ENCODE measurements at regions not wholly inside any gene's neighbourhood (a gene's known extent, or its start where the extent isn't known, plus 50 kb on each side); places are given as distances from the start of the nearest gene placed in this dataset.

- Histone ChIP-seq H3K9me3 (ENCODE audit: insufficient read depth, low read depth, low read length) (no peaks in the 10 kb centered on the region), H3K4me2 (ENCODE audit: low read length) (no peak overlapping the region), H3K36me3 (ENCODE audit: insufficient read depth, low read length) (no peaks in the 10 kb centered on the region), H3K4me1 (ENCODE audit: insufficient read depth, low read length) (no peaks in the 10 kb centered on the region), H3K27ac (ENCODE audit: low read depth, low read length) (no peak overlapping the region), H3K27me3 (ENCODE audit: insufficient read depth, low read length) (no peaks in the 10 kb centered on the region), H3K79me2 (ENCODE audit: insufficient read depth, low read length) (no peaks in the 10 kb centered on the region), H2AFZ (ENCODE audit: low read depth, low read length) (no peak overlapping the region), H4K20me1 (ENCODE audit: insufficient read depth, low read length) (no peaks in the 10 kb centered on the region), H3K9ac (ENCODE audit: low read length) (no peak overlapping the region), H3K4me3 (ENCODE audit: insufficient read depth, low read depth, low read length) (no peak overlapping the region)
- H3K4me1 Mint-ChIP-seq (ENCODE audit: low read depth, unreplicated experiment), result no peaks in the 10 kb centered on the region
- no peak overlapping the region for H3K4me3 Mint-ChIP-seq (ENCODE audit: unreplicated experiment)
- no peaks in the 10 kb centered on the region for H3K9me3 Mint-ChIP-seq (ENCODE audit: unreplicated experiment)
- DNase-seq (ENCODE audit: low read depth) (no peak), FAIRE-seq (no peak)
- H3K27ac Mint-ChIP-seq (ENCODE audit: unreplicated experiment), result no peak overlapping the region
- H3K36me3 Mint-ChIP-seq (ENCODE audit: low read depth, unreplicated experiment), result no peaks in the 10 kb centered on the region
- no peaks in the 10 kb centered on the region for H3K27me3 Mint-ChIP-seq (ENCODE audit: low read depth, unreplicated experiment)
- TF ChIP-seq, protein P1, sequence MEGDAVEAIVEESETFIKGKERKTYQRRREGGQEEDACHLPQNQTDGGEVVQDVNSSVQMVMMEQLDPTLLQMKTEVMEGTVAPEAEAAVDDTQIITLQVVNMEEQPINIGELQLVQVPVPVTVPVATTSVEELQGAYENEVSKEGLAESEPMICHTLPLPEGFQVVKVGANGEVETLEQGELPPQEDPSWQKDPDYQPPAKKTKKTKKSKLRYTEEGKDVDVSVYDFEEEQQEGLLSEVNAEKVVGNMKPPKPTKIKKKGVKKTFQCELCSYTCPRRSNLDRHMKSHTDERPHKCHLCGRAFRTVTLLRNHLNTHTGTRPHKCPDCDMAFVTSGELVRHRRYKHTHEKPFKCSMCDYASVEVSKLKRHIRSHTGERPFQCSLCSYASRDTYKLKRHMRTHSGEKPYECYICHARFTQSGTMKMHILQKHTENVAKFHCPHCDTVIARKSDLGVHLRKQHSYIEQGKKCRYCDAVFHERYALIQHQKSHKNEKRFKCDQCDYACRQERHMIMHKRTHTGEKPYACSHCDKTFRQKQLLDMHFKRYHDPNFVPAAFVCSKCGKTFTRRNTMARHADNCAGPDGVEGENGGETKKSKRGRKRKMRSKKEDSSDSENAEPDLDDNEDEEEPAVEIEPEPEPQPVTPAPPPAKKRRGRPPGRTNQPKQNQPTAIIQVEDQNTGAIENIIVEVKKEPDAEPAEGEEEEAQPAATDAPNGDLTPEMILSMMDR (IDR thresholded peaks at IDR 0.05; ENCODE audit: insufficient read depth, low read depth, low read length), result no peak
- no peak for TF ChIP-seq EZH2 (IDR thresholded peaks at IDR 0.05; ENCODE audit: insufficient read depth, low read length)
Observed at GRCh38 chr7:119826547-119826946, 446.4 kb upstream of the KCND2 start.

GRCh38 chr7:119838444-119838843 is 434.5 kb upstream of the KCND2 start:
- Mint-ChIP-seq H3K27me3 (ENCODE audit: low read depth, unreplicated experiment) (no peaks in the 10 kb centered on the region), H3K4me1 (ENCODE audit: low read depth, unreplicated experiment) (no peaks in the 10 kb centered on the region), H3K27ac (ENCODE audit: unreplicated experiment) (no peak overlapping the region), H3K9me3 (ENCODE audit: unreplicated experiment) (no peaks in the 10 kb centered on the region), H3K36me3 (ENCODE audit: low read depth, unreplicated experiment) (peaks cover 2% of the 10 kb centered on the region), H3K4me3 (ENCODE audit: unreplicated experiment) (no peak overlapping the region)
- Histone ChIP-seq H2AFZ (ENCODE audit: low read depth, low read length) (no peak overlapping the region), H3K9me3 (ENCODE audit: insufficient read depth, low read depth, low read length) (no peaks in the 10 kb centered on the region), H3K27me3 (ENCODE audit: insufficient read depth, low read length) (no peaks in the 10 kb centered on the region), H3K4me2 (ENCODE audit: low read length) (no peak overlapping the region), H4K20me1 (ENCODE audit: insufficient read depth, low read length) (no peaks in the 10 kb centered on the region), H3K79me2 (ENCODE audit: insufficient read depth, low read length) (no peaks in the 10 kb centered on the region), H3K4me3 (ENCODE audit: insufficient read depth, low read depth, low read length) (no peak overlapping the region), H3K27ac (ENCODE audit: low read depth, low read length) (no peak overlapping the region), H3K9ac (ENCODE audit: low read length) (no peak overlapping the region), H3K36me3 (ENCODE audit: insufficient read depth, low read length) (no peaks in the 10 kb centered on the region), H3K4me1 (ENCODE audit: insufficient read depth, low read length) (no peaks in the 10 kb centered on the region)
- no peak for FAIRE-seq
- TF ChIP-seq, protein P1 (IDR thresholded peaks at IDR 0.05; ENCODE audit: insufficient read depth, low read depth, low read length), result no peak
- no peak for TF ChIP-seq EZH2 (IDR thresholded peaks at IDR 0.05; ENCODE audit: insufficient read depth, low read length)
- DNase-seq (ENCODE audit: low read depth), result no peak

- Histone ChIP-seq H3K27me3 (ENCODE audit: insufficient read depth, low read length) (no peaks in the 10 kb centered on the region), H3K36me3 (ENCODE audit: insufficient read depth, low read length) (no peaks in the 10 kb centered on the region), H4K20me1 (ENCODE audit: insufficient read depth, low read length) (no peaks in the 10 kb centered on the region), H3K4me2 (ENCODE audit: low read length) (no peak overlapping the region), H3K4me1 (ENCODE audit: insufficient read depth, low read length) (no peaks in the 10 kb centered on the region), H2AFZ (ENCODE audit: low read depth, low read length) (no peak overlapping the region), H3K9ac (ENCODE audit: low read length) (no peak overlapping the region), H3K9me3 (ENCODE audit: insufficient read depth, low read depth, low read length) (no peaks in the 10 kb centered on the region), H3K27ac (ENCODE audit: low read depth, low read length) (no peak overlapping the region), H3K4me3 (ENCODE audit: insufficient read depth, low read depth, low read length) (no peak overlapping the region), H3K79me2 (ENCODE audit: insufficient read depth, low read length) (no peaks in the 10 kb centered on the region)
- FAIRE-seq (no peak), DNase-seq (ENCODE audit: low read depth) (no peak)
- Mint-ChIP-seq H3K36me3 (ENCODE audit: low read depth, unreplicated experiment) (peaks cover 2% of the 10 kb centered on the region), H3K27me3 (ENCODE audit: low read depth, unreplicated experiment) (no peaks in the 10 kb centered on the region), H3K9me3 (ENCODE audit: unreplicated experiment) (no peaks in the 10 kb centered on the region), H3K4me3 (ENCODE audit: unreplicated experiment) (no peak overlapping the region), H3K27ac (ENCODE audit: unreplicated experiment) (no peak overlapping the region), H3K4me1 (ENCODE audit: low read depth, unreplicated experiment) (no peaks in the 10 kb centered on the region)
- TF ChIP-seq, protein P1 (IDR thresholded peaks at IDR 0.05; ENCODE audit: insufficient read depth, low read depth, low read length), result no peak
- TF ChIP-seq EZH2 (IDR thresholded peaks at IDR 0.05; ENCODE audit: insufficient read depth, low read length), result no peak
Observed at GRCh38 chr7:119842337-119842736, 430.6 kb upstream of the KCND2 start.

Data from astrocyte (in vitro differentiated cells and primary cell).